BJ (cell line): ENCODE measurements at regions not wholly inside any gene's neighbourhood (a gene's known extent, or its start where the extent isn't known, plus 50 kb on each side); places are given as distances from the start of the nearest gene placed in this dataset.

ENCODE experiments used
- CTCF ChIA-PET: fragments of 350-600 bp; formaldehyde crosslinking; extraction: SDS; loops from one replicate; lab custom pipeline; 2021; ENCODE audit warnings: antibody characterized with exemption, inconsistent platforms; lab: Yijun Ruan, JAX
- POLR2A ChIA-PET: fragments of 300-600 bp; sonication (Branson Sonifier 250); formaldehyde crosslinking; extraction: SDS; loops from one replicate; lab custom pipeline; 2021; ENCODE audit warnings: antibody characterized with exemption; lab: Charles Lee
- DNase-seq: peaks from one replicate; pipeline ENCODE4 v3.0.0-alpha.2; 2011; ENCODE audit warnings: low read depth
- H3K27me3 ChIP-seq: 2 replicates; pipeline ENCODE4 v1.6.0; 2011; ENCODE audit warnings: low read length; ENCODE audit not compliant: control insufficient read depth, insufficient read depth
- H3K36me3 ChIP-seq: 2 replicates; pipeline ENCODE4 v1.5.1; 2011; ENCODE audit warnings: low read length; ENCODE audit not compliant: control insufficient read depth, insufficient read depth
- H3K4me3 ChIP-seq: 2 replicates; pipeline ENCODE4 v1.5.1; 2011; ENCODE audit warnings: low read depth, mild to moderate bottlenecking, control low read depth, low read length
- CTCF ChIP-seq: IDR thresholded peaks from 2 replicates; pipeline ENCODE4 v1.5.1; 2011; ENCODE audit warnings: low read depth, mild to moderate bottlenecking, control low read depth, inconsistent platforms, low read length, moderate library complexity; ENCODE audit not compliant: insufficient read depth

- ChIA-PET CTCF (no interaction called here), POLR2A (no interaction called here)
- no peaks in the 10 kb centered on the region for H3K36me3 ChIP-seq
- H3K4me3 ChIP-seq, result no peak overlapping the region
- H3K27me3 ChIP-seq, result no peaks in the 10 kb centered on the region
- DNase-seq, result no peak
- TF ChIP-seq CTCF, result no peak
Observed at GRCh38 chr3:72776-73175, 123.8 kb upstream of the CHL1 start.

DNA sequence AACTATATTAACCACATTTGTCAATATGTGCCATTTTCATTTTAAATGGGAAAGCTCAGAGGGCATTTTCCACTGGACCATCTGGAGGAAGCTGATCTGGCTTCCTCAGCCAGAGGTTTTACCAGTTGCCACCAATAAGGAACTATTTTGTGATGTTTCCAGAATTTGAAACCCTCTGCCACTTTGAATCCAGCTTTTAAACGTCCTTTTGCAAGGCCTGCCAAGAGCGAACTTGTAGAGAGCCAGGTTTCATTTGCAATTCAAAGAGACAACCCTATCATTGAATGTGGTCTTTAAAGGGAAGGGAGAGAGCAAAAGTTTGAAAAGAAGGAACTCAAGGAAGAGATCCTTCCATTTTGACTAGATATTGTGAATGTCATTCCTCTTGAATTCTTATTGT, 123.3 kb upstream of the CHL1 start:
- no peak for DNase-seq
- H3K36me3 ChIP-seq, result no peaks in the 10 kb centered on the region
- ChIA-PET POLR2A (no interaction called here), CTCF (no interaction called here)
- no peaks in the 10 kb centered on the region for H3K27me3 ChIP-seq
- no peak for TF ChIP-seq CTCF
- H3K4me3 ChIP-seq, result no peak overlapping the region

GRCh38 chr3:74676-75243, 121.8 kb upstream of the CHL1 start:
- CTCF ChIA-PET, result no interaction called here
- H3K4me3 ChIP-seq, result no peak overlapping the region
- H3K27me3 ChIP-seq, result no peaks in the 10 kb centered on the region
- POLR2A ChIA-PET, result no interaction called here
- no peak for TF ChIP-seq CTCF
- H3K36me3 ChIP-seq, result no peaks in the 10 kb centered on the region
- DNase-seq, result no peak

- no peak for DNase-seq
- Histone ChIP-seq H3K36me3 (no peaks in the 10 kb centered on the region), H3K27me3 (no peaks in the 10 kb centered on the region), H3K4me3 (no peak overlapping the region)
- POLR2A ChIA-PET, result no interaction called here
- no peak for TF ChIP-seq CTCF
- CTCF ChIA-PET, result no interaction called here
Observed at GRCh38 chr3:75260-75659, 121.3 kb upstream of the CHL1 start.

GRCh38 chr3:79542-79941, 117.0 kb upstream of the CHL1 start:
- CTCF ChIA-PET, result no interaction called here
- POLR2A ChIA-PET, result no interaction called here
- H3K27me3 ChIP-seq, result no peaks in the 10 kb centered on the region
- no peak for TF ChIP-seq CTCF
- H3K36me3 ChIP-seq, result no peaks in the 10 kb centered on the region
- no peak for DNase-seq
- no peak overlapping the region for H3K4me3 ChIP-seq
